ENCODE measurements at regions not wholly inside any gene's neighbourhood (a gene's known extent, or its start where the extent isn't known, plus 50 kb on each side); places are given as distances from the start of the nearest gene placed in this dataset.

DNA sequence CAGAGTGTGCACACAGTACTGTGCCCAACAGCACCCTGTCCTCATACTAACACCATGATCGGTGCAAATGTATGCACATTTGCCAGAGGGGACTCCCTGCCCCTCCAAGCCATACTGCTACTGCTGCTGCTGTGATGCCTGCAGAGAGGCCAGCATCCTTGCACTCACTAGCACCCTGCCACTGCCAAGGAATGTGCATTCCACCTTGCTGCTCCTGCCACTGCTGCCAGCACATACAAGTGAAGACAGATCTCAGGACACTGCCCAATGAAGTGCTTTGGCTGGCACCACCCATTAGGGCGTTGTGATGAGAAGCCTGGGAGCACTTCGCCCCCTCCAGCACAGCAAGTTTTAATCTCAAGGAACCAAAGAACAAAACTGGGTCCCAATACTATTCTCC, 146.3 kb upstream of the DMD start:
- TF ChIP-seq, protein P1, sequence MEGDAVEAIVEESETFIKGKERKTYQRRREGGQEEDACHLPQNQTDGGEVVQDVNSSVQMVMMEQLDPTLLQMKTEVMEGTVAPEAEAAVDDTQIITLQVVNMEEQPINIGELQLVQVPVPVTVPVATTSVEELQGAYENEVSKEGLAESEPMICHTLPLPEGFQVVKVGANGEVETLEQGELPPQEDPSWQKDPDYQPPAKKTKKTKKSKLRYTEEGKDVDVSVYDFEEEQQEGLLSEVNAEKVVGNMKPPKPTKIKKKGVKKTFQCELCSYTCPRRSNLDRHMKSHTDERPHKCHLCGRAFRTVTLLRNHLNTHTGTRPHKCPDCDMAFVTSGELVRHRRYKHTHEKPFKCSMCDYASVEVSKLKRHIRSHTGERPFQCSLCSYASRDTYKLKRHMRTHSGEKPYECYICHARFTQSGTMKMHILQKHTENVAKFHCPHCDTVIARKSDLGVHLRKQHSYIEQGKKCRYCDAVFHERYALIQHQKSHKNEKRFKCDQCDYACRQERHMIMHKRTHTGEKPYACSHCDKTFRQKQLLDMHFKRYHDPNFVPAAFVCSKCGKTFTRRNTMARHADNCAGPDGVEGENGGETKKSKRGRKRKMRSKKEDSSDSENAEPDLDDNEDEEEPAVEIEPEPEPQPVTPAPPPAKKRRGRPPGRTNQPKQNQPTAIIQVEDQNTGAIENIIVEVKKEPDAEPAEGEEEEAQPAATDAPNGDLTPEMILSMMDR (IDR thresholded peaks at IDR 0.05) = no peak
- TF ChIP-seq EP300 (IDR thresholded peaks at IDR 0.05) (no peak), POLR2A (IDR thresholded peaks at IDR 0.05) (no peak), POLR2AphosphoS5 (IDR thresholded peaks at IDR 0.05) (no peak)

All from stomach (tissue), 4 donors.